ENCODE measurements at regions not wholly inside any gene's neighbourhood (a gene's known extent, or its start where the extent isn't known, plus 50 kb on each side); places are given as distances from the start of the nearest gene placed in this dataset.
"Not testable (repeated sequence)": the region's sequence is repeated elsewhere in the genome, so short reads cannot be mapped to it uniquely, and the experiment has no call there.

- no peak for ATAC-seq
These were observed 108.1 kb downstream of the ZFAND4 start for GRCh38 chr10:45564303-45564959.

DNA sequence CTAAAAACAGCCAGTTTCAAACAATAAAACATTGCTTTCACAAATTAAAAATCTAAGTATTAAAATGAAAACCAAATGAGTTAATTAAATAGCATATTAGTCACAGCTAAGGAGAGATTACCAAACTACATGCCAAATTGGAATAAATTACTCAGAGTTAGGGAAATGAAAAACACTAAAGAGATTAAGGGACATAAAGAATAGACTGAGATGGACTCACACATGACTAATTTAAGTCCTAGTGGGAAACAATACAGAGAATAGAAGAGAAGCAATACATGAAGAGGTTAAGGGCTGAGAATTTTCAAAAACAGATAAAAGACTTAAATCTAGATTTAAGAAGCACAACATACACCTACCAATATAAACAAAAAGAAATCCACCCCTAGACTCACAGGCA, 110.6 kb downstream of the ZFAND4 start:
- ATAC-seq, result peak; percentile 53 to 56

DNA sequence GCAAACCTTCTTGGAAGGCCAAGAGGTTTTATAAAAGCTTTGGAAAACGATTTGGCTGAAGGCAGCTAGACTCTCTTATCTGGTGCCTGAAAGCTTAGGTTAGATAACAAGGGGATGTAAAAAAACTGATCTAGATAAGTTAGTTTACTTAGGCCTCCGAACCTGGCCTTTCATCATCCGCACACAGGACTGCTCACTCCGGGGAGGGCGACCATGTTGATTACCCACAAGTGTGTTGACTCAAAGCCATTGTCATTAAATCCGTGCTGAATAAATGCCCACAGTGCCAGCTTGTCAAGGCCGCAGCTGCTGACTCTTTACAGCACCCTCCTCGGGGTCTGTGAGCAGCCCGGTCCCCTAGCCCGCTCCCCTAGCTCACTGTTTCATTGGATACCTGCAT, 112.3 kb downstream of the ZFAND4 start:
- ATAC-seq, result no peak

GRCh38 chr10:45558425-45558824, 114.1 kb downstream of the ZFAND4 start:
- no peak for ATAC-seq

GRCh38 chr10:45557275-45557905, 115.2 kb downstream of the ZFAND4 start:
- peak in 1 of 2 donors; percentile 58 for ATAC-seq

- ATAC-seq, result no peak
These were observed 116.8 kb downstream of the ZFAND4 start for GRCh38 chr10:45555795-45556194.

DNA sequence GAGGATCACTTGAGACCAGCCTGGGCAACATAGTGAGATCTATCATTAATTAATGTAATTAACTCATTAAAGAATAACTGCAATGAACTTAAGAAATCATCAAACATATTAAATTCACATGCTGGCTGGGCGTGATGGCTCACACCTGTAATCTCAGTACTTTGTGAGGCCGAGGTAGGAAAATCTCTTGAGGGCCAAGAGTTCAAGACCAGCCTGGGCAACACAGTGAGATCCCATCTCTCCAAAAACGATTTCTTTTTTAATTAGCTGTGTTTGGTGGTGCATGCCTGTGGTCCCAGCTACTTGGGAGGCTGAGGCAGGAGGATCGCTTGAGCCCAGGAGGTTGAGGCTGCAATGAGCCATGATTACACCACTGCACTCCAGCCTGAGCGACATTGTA, 117.2 kb downstream of the ZFAND4 start:
- not testable (repeated sequence) for ATAC-seq

DNA sequence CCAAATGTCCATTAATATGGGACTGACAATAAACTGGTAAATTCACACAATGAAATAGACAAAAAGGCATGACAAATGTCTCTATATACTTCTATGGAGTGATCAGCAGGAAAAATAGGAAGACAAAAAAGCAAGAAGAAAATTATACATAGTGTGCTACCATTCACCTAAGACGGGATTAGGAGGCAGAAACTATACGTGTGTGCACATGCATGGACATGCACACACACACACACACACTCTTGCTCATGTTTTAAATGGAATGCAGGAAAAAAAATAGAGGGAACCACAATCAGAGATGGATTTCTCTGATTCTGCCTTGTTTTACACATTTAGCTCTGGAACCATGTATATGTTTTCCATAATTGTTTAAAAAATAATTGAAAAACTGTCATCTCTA, 119.0 kb downstream of the ZFAND4 start:
- no peak for ATAC-seq

- no peak for ATAC-seq
These were observed 119.4 kb downstream of the ZFAND4 start for GRCh38 chr10:45553155-45553554.

DNA sequence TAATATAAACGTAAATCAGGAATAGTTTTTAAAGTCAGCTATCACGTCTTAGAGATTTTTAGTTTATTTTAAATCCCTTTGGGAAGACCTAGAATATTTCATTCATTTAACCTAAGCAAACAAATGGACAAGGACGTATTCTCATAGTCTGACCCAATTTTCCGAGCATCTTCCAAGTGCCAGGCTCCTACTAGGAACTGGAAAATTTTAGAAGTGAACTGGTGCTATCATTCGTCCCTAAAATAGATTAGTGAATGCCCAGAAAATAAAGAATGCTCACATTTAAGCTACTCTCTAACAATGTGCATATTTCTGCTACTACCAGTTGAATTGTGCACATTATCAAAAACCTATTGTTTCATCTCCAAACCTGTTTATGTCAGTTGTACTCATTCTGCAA, 120.1 kb downstream of the ZFAND4 start:
- no peak for ATAC-seq

DNA sequence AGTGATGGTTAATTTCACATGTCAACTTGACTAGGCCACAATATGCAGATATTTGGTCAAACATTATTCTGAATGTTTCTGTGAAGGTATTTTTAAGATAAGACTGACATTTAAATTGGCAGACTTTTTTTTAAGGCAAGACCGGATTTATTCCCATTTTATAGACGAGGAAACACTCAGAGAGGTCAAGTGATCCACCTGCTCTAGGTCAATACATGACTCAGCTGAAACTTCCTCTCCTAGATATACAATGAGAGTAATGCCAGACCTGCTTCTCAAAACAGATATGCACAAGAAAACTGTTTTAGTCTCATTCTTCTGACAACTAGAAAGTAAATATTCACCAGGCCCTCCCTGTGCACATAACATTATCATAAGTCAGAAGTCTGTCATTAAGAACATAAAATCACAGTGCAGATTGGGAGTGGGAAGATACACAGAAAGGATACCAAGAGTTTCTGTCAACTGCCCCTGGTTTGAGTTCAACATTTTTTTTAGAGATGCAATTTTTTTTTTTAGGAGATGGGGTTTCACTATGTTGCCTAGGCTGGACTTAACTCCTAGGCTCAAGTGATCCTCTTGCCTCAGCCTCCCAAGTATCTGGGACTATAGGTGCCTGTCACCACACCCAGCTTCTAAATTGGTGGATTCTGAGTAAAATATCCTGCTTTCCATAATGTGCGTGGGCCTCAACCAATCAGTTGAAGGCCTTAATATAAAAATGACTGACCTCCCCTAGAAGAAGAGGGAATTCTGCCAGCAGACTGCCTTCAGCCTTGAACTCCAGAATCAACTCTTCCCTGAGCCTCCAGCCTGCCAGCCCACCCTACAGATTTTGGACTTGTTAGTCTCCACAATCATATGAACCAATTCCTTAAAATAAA, 121.4 kb downstream of the ZFAND4 start:
- ATAC-seq, result no peak

DNA sequence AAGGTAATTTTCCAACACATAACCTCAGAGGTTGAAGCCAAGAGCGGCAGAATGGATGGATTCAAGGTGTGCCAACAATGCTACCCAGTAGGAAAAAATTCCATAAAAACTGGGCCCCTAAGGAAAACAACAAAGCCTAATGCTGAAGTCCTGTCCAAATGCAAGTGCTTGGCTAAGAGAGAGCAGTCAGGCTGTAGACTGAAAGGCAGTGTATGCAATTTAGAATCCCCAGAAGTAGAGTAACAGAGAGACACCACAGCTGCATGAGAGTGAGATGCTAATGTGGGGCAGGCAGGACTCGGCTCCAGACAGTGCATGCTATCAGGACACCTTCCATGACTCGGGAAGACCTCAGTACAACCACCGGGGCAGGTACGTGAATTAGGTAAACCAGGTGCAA, 124.5 kb downstream of the ZFAND4 start:
- no peak for ATAC-seq

- ATAC-seq, result no peak
These were observed 125.4 kb downstream of the ZFAND4 start for GRCh38 chr10:45547207-45547606.

DNA sequence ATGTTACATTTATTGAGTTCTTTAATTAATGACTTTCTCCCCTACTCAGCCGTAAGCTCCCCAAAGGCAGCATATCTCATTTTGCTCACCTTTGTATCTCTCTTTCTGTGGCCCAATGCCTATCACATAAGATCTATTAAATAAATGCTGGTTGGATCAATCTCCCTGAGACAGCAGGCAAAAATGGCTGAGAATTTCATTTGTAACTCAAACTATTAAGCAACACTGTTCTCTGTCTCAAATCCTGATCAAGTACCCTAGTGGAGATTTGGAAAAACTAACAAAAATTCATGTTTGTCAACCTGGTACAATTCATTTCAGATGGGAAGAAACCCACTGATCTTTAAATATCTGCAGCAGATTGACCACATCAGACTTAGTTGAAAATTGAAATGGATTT, 127.4 kb downstream of the ZFAND4 start:
- ATAC-seq, result no peak

GRCh38 chr10:45544191-45544590, 128.4 kb downstream of the ZFAND4 start:
- ATAC-seq, result no peak

DNA sequence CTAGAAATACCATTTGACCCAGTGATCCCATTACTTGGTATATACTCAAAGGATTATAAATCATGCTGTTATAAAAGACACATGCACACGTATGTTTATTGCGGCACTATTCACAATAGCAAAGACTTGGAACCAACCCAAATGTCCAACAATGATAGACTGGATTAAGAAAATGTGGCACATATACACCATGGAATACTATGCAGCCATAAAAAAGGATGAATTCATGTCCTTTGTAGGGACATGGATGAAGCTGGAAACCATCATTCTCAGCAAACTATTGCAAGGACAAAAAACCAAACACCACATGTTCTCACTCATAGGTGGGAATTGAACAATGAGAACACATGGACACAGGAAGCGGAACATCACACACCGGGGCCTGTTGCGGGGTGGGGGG, 131.5 kb downstream of the ZFAND4 start:
- ATAC-seq, result not testable (repeated sequence)

GRCh38 chr10:45540589-45540988, 132.0 kb downstream of the ZFAND4 start:
- not testable (repeated sequence) for ATAC-seq

- not testable (repeated sequence) for ATAC-seq
These were observed 133.0 kb downstream of the ZFAND4 start for GRCh38 chr10:45539569-45539968.

GRCh38 chr10:45534572-45534971, 138.0 kb downstream of the ZFAND4 start:
- no peak for ATAC-seq

DNA sequence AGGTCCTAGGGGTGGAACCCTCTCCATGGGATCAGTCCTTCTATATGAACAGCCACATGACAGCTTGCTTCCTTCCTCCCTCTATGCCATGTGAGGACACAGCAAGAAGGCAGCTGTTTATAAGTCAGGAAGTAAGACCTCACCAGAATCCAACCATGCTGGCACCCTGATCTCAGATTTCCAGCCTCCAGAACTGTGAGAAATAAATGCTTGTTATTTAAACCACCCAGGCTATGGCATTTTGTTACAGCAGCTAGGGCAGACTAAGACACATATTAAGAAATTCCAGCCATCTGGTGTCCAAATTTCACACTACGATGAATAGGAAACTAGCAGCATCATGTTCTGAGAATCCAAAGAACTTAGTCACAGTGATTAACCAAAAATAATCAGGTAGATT, 140.1 kb downstream of the ZFAND4 start:
- ATAC-seq, result no peak

- ATAC-seq, result no peak
These were observed 146.2 kb downstream of the ZFAND4 start for GRCh38 chr10:45526309-45526905.

- ATAC-seq, result no peak
These were observed 146.5 kb downstream of the ALOX5 start for GRCh38 chr10:45520476-45520875.

DNA sequence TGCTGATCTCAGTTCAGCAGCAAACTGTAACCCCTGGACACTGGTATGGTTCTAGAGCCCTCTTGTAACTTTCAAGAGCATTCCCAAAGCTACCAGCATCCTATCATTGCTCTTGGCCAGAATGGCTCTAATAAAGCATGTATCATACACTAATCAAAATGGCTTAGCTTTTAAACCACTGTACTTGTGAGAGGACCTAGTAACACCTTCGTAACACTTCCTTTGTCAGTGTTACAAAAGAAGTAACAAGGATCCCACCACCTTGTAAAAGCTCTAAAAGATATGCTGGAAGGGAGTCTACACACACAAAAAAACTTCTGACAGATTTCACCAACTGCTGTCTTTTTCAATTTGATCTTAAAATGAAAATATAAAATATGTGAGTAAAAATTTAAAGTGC, 144.7 kb downstream of the ALOX5 start:
- no peak for ATAC-seq

Data from activated CD4-positive, CD25-positive, alpha-beta regulatory T cell treated with anti-CD3 and anti-CD28 coated beads, Interleukin-2, amount 50 U/mL, for 24 hours (primary cell).